ENCODE measurements at regions not wholly inside any gene's neighbourhood (a gene's known extent, or its start where the extent isn't known, plus 50 kb on each side); places are given as distances from the start of the nearest gene placed in this dataset.

DNA sequence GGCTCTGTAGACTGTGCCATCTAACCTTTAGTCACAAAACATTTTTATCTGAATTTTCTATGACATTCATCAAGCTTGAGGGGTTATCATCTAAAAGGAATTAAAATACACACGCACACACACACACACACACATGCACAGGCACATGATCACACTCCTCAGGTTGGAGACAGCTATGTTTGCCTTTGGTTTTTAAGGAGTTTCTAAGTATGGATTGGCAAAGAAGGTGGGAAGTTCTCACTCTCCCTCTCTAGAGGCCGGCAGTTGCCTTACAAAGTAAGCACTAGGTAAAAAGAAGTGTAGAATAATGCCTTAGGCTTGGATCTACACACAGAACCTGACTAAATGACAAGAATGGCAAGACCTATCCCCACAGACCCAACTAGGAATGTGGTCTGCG lies 437.1 kb downstream of the ZEB2 start:
- H3K4me1 ChIP-seq (replicated peaks in 1 of 2; ENCODE audit: control insufficient read depth in 2 of 2, insufficient read depth in 2 of 2, low read length in 2 of 2) = no peaks in the 10 kb centered on the region
- no peaks in the 10 kb centered on the region for H3K9me1 ChIP-seq (ENCODE audit: control insufficient read depth, insufficient read depth, low read length)
- H4K20me1 ChIP-seq (replicated peaks; ENCODE audit: control insufficient read depth, insufficient read depth, low read length) = no peaks in the 10 kb centered on the region
- POLR2A ChIA-PET = interaction anchor here (1.7 kb wide), 1 partner anchor 10 kb away, joined by 6 read pairs; no protein-coding TSS in a partner anchor
- no peak for ATAC-seq
- TF ChIP-seq NELFE (IDR thresholded peaks at IDR 0.05; ENCODE audit: insufficient read depth, insufficient read length) = no peak
- no peak for TF ChIP-seq CGGBP1 (CRISPR knock-in tag; IDR thresholded peaks at IDR 0.05)
- TF ChIP-seq SPI1 (IDR thresholded peaks at IDR 0.05; ENCODE audit: borderline replicate concordance, low read depth, low read length) = no peak
- no peak for TF ChIP-seq ZNF165 (CRISPR knock-in tag; IDR thresholded peaks at IDR 0.05; ENCODE audit: borderline replicate concordance)
- no peak for TF ChIP-seq SMAD1 (IDR thresholded peaks at IDR 0.05; ENCODE audit: low read depth, low read length, partially characterized antibody)
- no peak for TF ChIP-seq EP300 (IDR thresholded peaks at IDR 0.05; ENCODE audit: low read length)
- intact Hi-C loops (cut with micrococcal nuclease) = no loop called here
- no peak overlapping the region for H3K4me2 ChIP-seq (ENCODE audit: insufficient read depth, low read length)
- in situ Hi-C loops (cut with MboI) = no loop called here
- no peak for DNase-seq (ENCODE audit: extremely low read depth in 1 of 4, low spot score in 3 of 4)
- H2AFZ ChIP-seq (ENCODE audit: low read depth, low read length) = no peak overlapping the region
- no peaks in the 10 kb centered on the region for H3K9me3 ChIP-seq (replicated peaks; ENCODE audit: control insufficient read depth, insufficient read depth, low read depth, low read length)
- FAIRE-seq = no peak
- H3K36me3 ChIP-seq (ENCODE audit: control insufficient read depth, insufficient read depth, low read length) = no peaks in the 10 kb centered on the region
- H3K27ac ChIP-seq (ENCODE audit: extremely low read depth, low read depth, low read length) = no peak overlapping the region
- CTCF ChIA-PET (ENCODE audit: low intra/inter-chr PET ratio) = no interaction called here
- BruUV-seq (replicated peaks) = no TSS peak
- no peaks in the 10 kb centered on the region for H3K79me2 ChIP-seq (ENCODE audit: control insufficient read depth, insufficient read depth, low read length)
- H3K4me3 ChIP-seq = no peak overlapping the region
- no peak overlapping the region for H3K9ac ChIP-seq (ENCODE audit: insufficient read depth in 1 of 2, low read depth in 2 of 2, low read length in 2 of 2)
- 48% methylated on average over 3 of the region's 3 CpGs for WGBS (ENCODE audit: insufficient coverage, low coverage, missing lambda C conversion rate)
- H3K27me3 ChIP-seq (ENCODE audit: control insufficient read depth in 2 of 2, insufficient read depth in 2 of 2, low read length in 2 of 2) = no peaks in the 10 kb centered on the region

DNA sequence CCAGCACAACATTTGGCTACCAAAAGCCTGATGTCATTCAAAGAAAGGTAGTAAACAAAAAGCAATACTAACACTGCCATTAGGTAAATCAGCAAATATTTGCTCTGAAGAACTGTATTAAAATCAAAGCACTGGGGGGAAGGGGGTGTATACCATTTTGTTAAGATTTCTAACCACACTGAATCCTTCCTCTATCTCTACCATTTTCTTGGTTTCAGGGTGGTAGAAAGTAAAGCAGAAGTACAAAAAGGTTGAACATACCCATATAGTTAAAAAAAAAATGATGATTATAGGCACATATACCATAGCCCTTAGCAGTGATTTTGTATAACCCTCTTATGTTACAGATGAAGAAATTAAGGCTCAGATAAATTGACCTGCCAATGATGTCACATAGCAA lies 437.6 kb downstream of the ZEB2 start:
- H3K27ac ChIP-seq (ENCODE audit: extremely low read depth, low read depth, low read length) = no peak overlapping the region
- intact Hi-C loops (cut with micrococcal nuclease) (no loop called here), in situ Hi-C loops (cut with MboI) (no loop called here)
- ChIA-PET CTCF (ENCODE audit: low intra/inter-chr PET ratio) (no interaction called here), POLR2A (no interaction called here)
- H3K4me3 ChIP-seq = no peak overlapping the region
- H4K20me1 ChIP-seq (replicated peaks; ENCODE audit: control insufficient read depth, insufficient read depth, low read length) = no peaks in the 10 kb centered on the region
- H3K4me1 ChIP-seq (replicated peaks in 1 of 2; ENCODE audit: control insufficient read depth in 2 of 2, insufficient read depth in 2 of 2, low read length in 2 of 2) = no peaks in the 10 kb centered on the region
- ATAC-seq (no peak), FAIRE-seq (no peak), DNase-seq (ENCODE audit: extremely low read depth in 1 of 4, low spot score in 3 of 4) (no peak)
- H3K79me2 ChIP-seq (ENCODE audit: control insufficient read depth, insufficient read depth, low read length) = no peaks in the 10 kb centered on the region
- H3K27me3 ChIP-seq (ENCODE audit: control insufficient read depth in 2 of 2, insufficient read depth in 2 of 2, low read length in 2 of 2) = no peaks in the 10 kb centered on the region
- BruUV-seq (replicated peaks) = no TSS peak
- no peak overlapping the region for H2AFZ ChIP-seq (ENCODE audit: low read depth, low read length)
- H3K4me2 ChIP-seq (ENCODE audit: insufficient read depth, low read length) = no peak overlapping the region
- H3K9me1 ChIP-seq (ENCODE audit: control insufficient read depth, insufficient read depth, low read length) = no peaks in the 10 kb centered on the region
- H3K36me3 ChIP-seq (ENCODE audit: control insufficient read depth, insufficient read depth, low read length) = no peaks in the 10 kb centered on the region
- no peak overlapping the region for H3K9ac ChIP-seq (ENCODE audit: insufficient read depth in 1 of 2, low read depth in 2 of 2, low read length in 2 of 2)
- no peaks in the 10 kb centered on the region for H3K9me3 ChIP-seq (replicated peaks; ENCODE audit: control insufficient read depth, insufficient read depth, low read depth, low read length)
- TF ChIP-seq, protein P1, sequence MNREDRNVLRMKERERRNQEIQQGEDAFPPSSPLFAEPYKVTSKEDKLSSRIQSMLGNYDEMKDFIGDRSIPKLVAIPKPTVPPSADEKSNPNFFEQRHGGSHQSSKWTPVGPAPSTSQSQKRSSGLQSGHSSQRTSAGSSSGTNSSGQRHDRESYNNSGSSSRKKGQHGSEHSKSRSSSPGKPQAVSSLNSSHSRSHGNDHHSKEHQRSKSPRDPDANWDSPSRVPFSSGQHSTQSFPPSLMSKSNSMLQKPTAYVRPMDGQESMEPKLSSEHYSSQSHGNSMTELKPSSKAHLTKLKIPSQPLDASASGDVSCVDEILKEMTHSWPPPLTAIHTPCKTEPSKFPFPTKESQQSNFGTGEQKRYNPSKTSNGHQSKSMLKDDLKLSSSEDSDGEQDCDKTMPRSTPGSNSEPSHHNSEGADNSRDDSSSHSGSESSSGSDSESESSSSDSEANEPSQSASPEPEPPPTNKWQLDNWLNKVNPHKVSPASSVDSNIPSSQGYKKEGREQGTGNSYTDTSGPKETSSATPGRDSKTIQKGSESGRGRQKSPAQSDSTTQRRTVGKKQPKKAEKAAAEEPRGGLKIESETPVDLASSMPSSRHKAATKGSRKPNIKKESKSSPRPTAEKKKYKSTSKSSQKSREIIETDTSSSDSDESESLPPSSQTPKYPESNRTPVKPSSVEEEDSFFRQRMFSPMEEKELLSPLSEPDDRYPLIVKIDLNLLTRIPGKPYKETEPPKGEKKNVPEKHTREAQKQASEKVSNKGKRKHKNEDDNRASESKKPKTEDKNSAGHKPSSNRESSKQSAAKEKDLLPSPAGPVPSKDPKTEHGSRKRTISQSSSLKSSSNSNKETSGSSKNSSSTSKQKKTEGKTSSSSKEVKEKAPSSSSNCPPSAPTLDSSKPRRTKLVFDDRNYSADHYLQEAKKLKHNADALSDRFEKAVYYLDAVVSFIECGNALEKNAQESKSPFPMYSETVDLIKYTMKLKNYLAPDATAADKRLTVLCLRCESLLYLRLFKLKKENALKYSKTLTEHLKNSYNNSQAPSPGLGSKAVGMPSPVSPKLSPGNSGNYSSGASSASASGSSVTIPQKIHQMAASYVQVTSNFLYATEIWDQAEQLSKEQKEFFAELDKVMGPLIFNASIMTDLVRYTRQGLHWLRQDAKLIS (CRISPR knock-in tag; IDR thresholded peaks at IDR 0.05) = no peak
- TF ChIP-seq ZFP30 (CRISPR knock-in tag; IDR thresholded peaks at IDR 0.05; ENCODE audit: borderline replicate concordance) = no peak
- no peak for TF ChIP-seq ZSCAN32 (CRISPR knock-in tag; IDR thresholded peaks at IDR 0.05)
- TF ChIP-seq TARDBP (IDR thresholded peaks at IDR 0.05) = no peak
- TF ChIP-seq, protein P2, sequence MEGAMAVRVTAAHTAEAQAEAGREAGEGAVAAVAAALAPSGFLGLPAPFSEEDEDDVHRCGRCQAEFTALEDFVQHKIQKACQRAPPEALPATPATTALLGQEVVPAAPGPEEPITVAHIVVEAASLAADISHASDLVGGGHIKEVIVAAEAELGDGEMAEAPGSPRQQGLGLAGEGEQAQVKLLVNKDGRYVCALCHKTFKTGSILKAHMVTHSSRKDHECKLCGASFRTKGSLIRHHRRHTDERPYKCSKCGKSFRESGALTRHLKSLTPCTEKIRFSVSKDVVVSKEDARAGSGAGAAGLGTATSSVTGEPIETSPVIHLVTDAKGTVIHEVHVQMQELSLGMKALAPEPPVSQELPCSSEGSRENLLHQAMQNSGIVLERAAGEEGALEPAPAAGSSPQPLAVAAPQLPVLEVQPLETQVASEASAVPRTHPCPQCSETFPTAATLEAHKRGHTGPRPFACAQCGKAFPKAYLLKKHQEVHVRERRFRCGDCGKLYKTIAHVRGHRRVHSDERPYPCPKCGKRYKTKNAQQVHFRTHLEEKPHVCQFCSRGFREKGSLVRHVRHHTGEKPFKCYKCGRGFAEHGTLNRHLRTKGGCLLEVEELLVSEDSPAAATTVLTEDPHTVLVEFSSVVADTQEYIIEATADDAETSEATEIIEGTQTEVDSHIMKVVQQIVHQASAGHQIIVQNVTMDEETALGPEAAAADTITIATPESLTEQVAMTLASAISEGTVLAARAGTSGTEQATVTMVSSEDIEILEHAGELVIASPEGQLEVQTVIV (CRISPR knock-in tag; IDR thresholded peaks at IDR 0.05; ENCODE audit: borderline replicate concordance) = no peak
